IMR-90 (cell line): ENCODE measurements at regions not wholly inside any gene's neighbourhood (a gene's known extent, or its start where the extent isn't known, plus 50 kb on each side); places are given as distances from the start of the nearest gene placed in this dataset.

Experiments used
- ATAC-seq: fragments of 200-7000 bp; cut with Tn5 transposase; 2 replicates; pipeline ENCODE4 v1.9.1; 2020; ENCODE audit warnings: low read depth, mild to moderate bottlenecking, moderate library complexity
- BruUV-seq: library from RNA; stranded (reverse); fragments of 400-500 nt; replicated peaks from 2 replicates; lab custom pipeline; 2021; lab: Mats Ljungman, UMichigan
- CTCF ChIA-PET: fragments of 300-600 bp; formaldehyde crosslinking; extraction: SDS; loops from one replicate; lab custom pipeline; 2021; ENCODE audit warnings: antibody characterized with exemption; lab: Yijun Ruan, JAX
- POLR2A ChIA-PET: fragments of 300-600 bp; sonication (Branson Sonifier 250); formaldehyde crosslinking; loops from one replicate; lab custom pipeline; 2022; ENCODE audit warnings: antibody characterized with exemption; ENCODE audit not compliant: unreplicated experiment; lab: Charles Lee
- DNase-seq: peaks from one replicate; pipeline ENCODE4 v3.0.0; 2013
- H2AFZ ChIP-seq: replicated peaks from 2 replicates; pipeline ENCODE3; 2013; ENCODE audit warnings: low read length, mild to moderate bottlenecking; ENCODE audit not compliant: poor library complexity
- H2AK5ac ChIP-seq: 2 replicates; pipeline ENCODE4 v1.6.1; 2013; ENCODE audit warnings: low read depth, low read length, inconsistent platforms
- H2AK9ac ChIP-seq: replicated peaks from 2 replicates; pipeline ENCODE3; 2013; ENCODE audit warnings: mild to moderate bottlenecking, low read depth, low read length, moderate library complexity; ENCODE audit not compliant: poor library complexity
- H2BK120ac ChIP-seq: 2 replicates; pipeline ENCODE4 v1.6.1; 2013; ENCODE audit warnings: low read depth, low read length, inconsistent platforms
- H2BK15ac ChIP-seq: 3 replicates; pipeline ENCODE4 v1.6.1; 2013; ENCODE audit warnings: low read depth, low read length, inconsistent platforms
- H2BK20ac ChIP-seq: 2 replicates; pipeline ENCODE4 v1.6.1; 2013; ENCODE audit warnings: low read depth, mild to moderate bottlenecking, inconsistent platforms, low read length, moderate library complexity
- H2BK5ac ChIP-seq: 2 replicates; pipeline ENCODE4 v1.6.1; 2013; ENCODE audit warnings: mild to moderate bottlenecking, low read depth, low read length, inconsistent platforms; ENCODE audit not compliant: poor library complexity, severe bottlenecking
- H3K14ac ChIP-seq: replicated peaks from 2 replicates; pipeline ENCODE4 v1.6.1; 2013; ENCODE audit warnings: low read depth, low read length, inconsistent platforms
- H3K18ac ChIP-seq: 2 replicates; pipeline ENCODE4 v1.6.1; 2013; ENCODE audit warnings: low read depth, low read length, control low read depth
- H3K23ac ChIP-seq: 2 replicates; pipeline ENCODE4 v1.6.1; 2013; ENCODE audit warnings: low read depth, low read length, inconsistent platforms
- H3K27ac ChIP-seq: 2 replicates; pipeline ENCODE4 v1.5.1; 2013; ENCODE audit warnings: mild to moderate bottlenecking, control low read depth, low read length; ENCODE audit not compliant: insufficient read depth
- H3K27me3 ChIP-seq: 2 replicates; pipeline ENCODE4 v1.6.1; 2013; ENCODE audit warnings: low read length; ENCODE audit not compliant: control insufficient read depth, insufficient read depth
- H3K36me3 ChIP-seq: 2 replicates; pipeline ENCODE4 v1.6.1; 2013; ENCODE audit warnings: low read length, mixed read lengths; ENCODE audit not compliant: control insufficient read depth, insufficient read depth
- H3K4ac ChIP-seq: 2 replicates; pipeline ENCODE4 v1.6.1; 2013; ENCODE audit warnings: low read depth, low read length, inconsistent platforms
- H3K4me1 ChIP-seq: 2 replicates; pipeline ENCODE4 v1.6.1; 2013; ENCODE audit warnings: low read length, mixed read lengths; ENCODE audit not compliant: control insufficient read depth, insufficient read depth
- H3K4me2 ChIP-seq: 2 replicates; pipeline ENCODE4 v1.6.1; 2013; ENCODE audit warnings: low read depth, mild to moderate bottlenecking, control low read depth, low read length, moderate library complexity
- H3K4me3 ChIP-seq: 2 replicates; pipeline ENCODE4 v1.5.1; 2013; ENCODE audit warnings: low read depth, mild to moderate bottlenecking, control low read depth, low read length, moderate library complexity; ENCODE audit not compliant: insufficient read depth
- H3K56ac ChIP-seq: 2 replicates; pipeline ENCODE4 v1.6.1; 2013; ENCODE audit warnings: low read length, inconsistent platforms; ENCODE audit not compliant: insufficient read depth; ENCODE audit errors: extremely low read depth
- H3K79me1 ChIP-seq, 2 experiments: 2 replicates each; pipeline ENCODE4 v1.6.1; 2013; ENCODE audit warnings: low read length in 2 of 2, inconsistent platforms in 1 of 2, low read depth in 1 of 2
- H3K9ac ChIP-seq: 2 replicates; pipeline ENCODE4 v1.6.1; 2013; ENCODE audit warnings: low read depth, low read length, control low read depth
- H3K9me1 ChIP-seq: 2 replicates; pipeline ENCODE4 v1.6.1; 2013; ENCODE audit warnings: low read length, inconsistent platforms; ENCODE audit not compliant: insufficient read depth
- H3K9me3 ChIP-seq: 2 replicates; pipeline ENCODE4 v1.6.1; 2013; ENCODE audit warnings: low read length; ENCODE audit not compliant: control insufficient read depth, insufficient read depth
- H4K20me1 ChIP-seq: 2 replicates; pipeline ENCODE4 v1.6.1; 2013; ENCODE audit warnings: low read length, inconsistent platforms; ENCODE audit not compliant: insufficient read depth
- H4K5ac ChIP-seq: 2 replicates; pipeline ENCODE4 v1.6.1; 2013; ENCODE audit warnings: mild to moderate bottlenecking, low read depth, low read length, control low read depth
- H4K8ac ChIP-seq, 2 experiments: 2 replicates each; pipeline ENCODE4 v1.6.1; 2013; ENCODE audit warnings: low read depth in 2 of 2, low read length in 2 of 2, control low read depth in 1 of 2, inconsistent platforms in 1 of 2
- H4K91ac ChIP-seq: 2 replicates; pipeline ENCODE4 v1.6.1; 2013; ENCODE audit warnings: low read depth, low read length, inconsistent platforms; ENCODE audit not compliant: insufficient read depth
- BHLHE40 ChIP-seq: fragments of 150-350 bp; IDR thresholded peaks from 2 replicates; pipeline ENCODE4 v1.6.1; 2016; ENCODE audit warnings: mild to moderate bottlenecking, low read depth, low read length
- CEBPB ChIP-seq: IDR thresholded peaks from 2 replicates; pipeline ENCODE4 v1.6.1; 2012; ENCODE audit warnings: low read depth, low read length, improper control_type of control experiment
- CHD1 ChIP-seq: IDR thresholded peaks from 2 replicates; pipeline ENCODE4 v1.6.1; 2012; ENCODE audit warnings: low read depth, low read length, improper control_type of control experiment
- FOS ChIP-seq: fragments of 150-350 bp; IDR thresholded peaks from 2 replicates; pipeline ENCODE4 v1.6.1; 2016; ENCODE audit warnings: low read depth, low read length
- MAFK ChIP-seq: IDR thresholded peaks from 2 replicates; pipeline ENCODE4 v1.6.1; 2012; ENCODE audit warnings: low read depth, low read length, improper control_type of control experiment
- MAZ ChIP-seq: IDR thresholded peaks from 2 replicates; pipeline ENCODE4 v1.6.1; 2012; ENCODE audit warnings: low read depth, mild to moderate bottlenecking, low read length, improper control_type of control experiment, moderate library complexity, borderline replicate concordance
- MXI1 ChIP-seq: IDR thresholded peaks from 2 replicates; pipeline ENCODE4 v1.6.1; 2012; ENCODE audit warnings: low read depth, mild to moderate bottlenecking, low read length, moderate library complexity, borderline replicate concordance
- NFE2L2 ChIP-seq: fragments of 150-350 bp; IDR thresholded peaks from 2 replicates; pipeline ENCODE4 v1.6.1; 2016; ENCODE audit warnings: low read depth, mild to moderate bottlenecking, low read length
- POLR2A ChIP-seq: IDR thresholded peaks from 2 replicates; pipeline ENCODE4 v1.6.1; 2012; ENCODE audit warnings: mild to moderate bottlenecking, low read depth, low read length
- RAD21 ChIP-seq: IDR thresholded peaks from 2 replicates; pipeline ENCODE4 v1.6.1; 2012; ENCODE audit warnings: low read length, improper control_type of control experiment
- RCOR1 ChIP-seq: IDR thresholded peaks from 2 replicates; pipeline ENCODE4 v1.6.1; 2012; ENCODE audit warnings: mild to moderate bottlenecking, low read length, improper control_type of control experiment; ENCODE audit not compliant: insufficient replicate concordance
- RFX5 ChIP-seq: IDR thresholded peaks from 2 replicates; pipeline ENCODE4 v1.8.0; 2012; ENCODE audit warnings: low read depth, mild to moderate bottlenecking, low read length, moderate library complexity
- SMC3 ChIP-seq: fragments of 150-350 bp; IDR thresholded peaks from 2 replicates; pipeline ENCODE4 v1.6.1; 2016; ENCODE audit warnings: low read depth, mild to moderate bottlenecking, antibody characterized with exemption, low read length, moderate library complexity
- WGBS, 2 experiments: methylation state at CpG; one replicate each; pipeline versions ENCODE4 v1.1.5 to v1.1.7; 2013; ENCODE audit warnings: missing lambda C conversion rate in 2 of 2; ENCODE audit not compliant: insufficient read length in 1 of 2; ENCODE audit errors: extremely low coverage in 2 of 2; 5-methylcytosine and 5-hydroxymethylcytosine counted together
- dilution Hi-C: fragments of 300-500 bp; cut with HindIII; formaldehyde crosslinking; loops from one replicate; pipeline ENCODE4 v1.14.3; 2018; ENCODE audit warnings: low sequenced_read_pairs; ENCODE audit not compliant: unreplicated experiment
- in situ Hi-C: fragments of 300-500 bp; cut with MboI; formaldehyde crosslinking; loops from 3 replicates; pipeline ENCODE4 v1.14.3; 2019; ENCODE audit warnings: low sequenced_read_pairs, inconsistent platforms, mixed read lengths
- intact Hi-C: fragments of 100-400 bp; cut with micrococcal nuclease; formaldehyde crosslinking; loops from 2 replicates; pipeline ENCODE4 v1.10.0; 2022
- TF ChIP-seq, protein P1 (sequence below): conservative IDR thresholded peaks from 2 replicates; pipeline ENCODE4 v1.5.1; 2012; ENCODE audit warnings: mild to moderate bottlenecking, low read depth, low read length, improper control_type of control experiment
- TF ChIP-seq, protein P2 (sequence below): fragments of 150-350 bp; IDR thresholded peaks from 2 replicates; pipeline ENCODE4 v1.6.1; 2016; ENCODE audit warnings: low read depth, mild to moderate bottlenecking, low read length, moderate library complexity, borderline replicate concordance
- TF ChIP-seq, protein P3 (sequence below): fragments of 150-350 bp; IDR thresholded peaks from 2 replicates; pipeline ENCODE4 v1.6.1; 2017; ENCODE audit warnings: mild to moderate bottlenecking, antibody characterized with exemption, low read length, low read depth

- H3K56ac ChIP-seq: no peak overlapping the region
- H3K27ac ChIP-seq: no peak overlapping the region
- H2BK120ac ChIP-seq: no peak overlapping the region
- no peak overlapping the region for H3K23ac ChIP-seq
- H4K5ac ChIP-seq: no peak overlapping the region
- CTCF ChIA-PET: no interaction called here
- no peak overlapping the region for H3K14ac ChIP-seq
- POLR2A ChIA-PET: no interaction called here
- intact Hi-C loops (no loop called here), dilution Hi-C loops (no loop called here), in situ Hi-C loops (no loop called here)
- H3K18ac ChIP-seq: no peak overlapping the region
- H3K4me3 ChIP-seq: no peak overlapping the region
- no peak overlapping the region for H4K91ac ChIP-seq
- peaks cover 5% of the 10 kb centered on the region for H3K27me3 ChIP-seq
- H3K9ac ChIP-seq: no peak overlapping the region
- H4K8ac ChIP-seq: no peak overlapping the region
- no TSS peak for BruUV-seq
- no peak overlapping the region for H3K4ac ChIP-seq
- H2BK20ac ChIP-seq: no peak overlapping the region
- H2BK5ac ChIP-seq: no peak overlapping the region
- no peaks in the 10 kb centered on the region for H4K20me1 ChIP-seq
- no peaks in the 10 kb centered on the region for H3K9me3 ChIP-seq
- H2AK5ac ChIP-seq: no peak overlapping the region
- no peak for TF ChIP-seq POLR2A
- no peak for TF ChIP-seq CEBPB
- no peak for TF ChIP-seq MXI1
- TF ChIP-seq, protein P1, sequence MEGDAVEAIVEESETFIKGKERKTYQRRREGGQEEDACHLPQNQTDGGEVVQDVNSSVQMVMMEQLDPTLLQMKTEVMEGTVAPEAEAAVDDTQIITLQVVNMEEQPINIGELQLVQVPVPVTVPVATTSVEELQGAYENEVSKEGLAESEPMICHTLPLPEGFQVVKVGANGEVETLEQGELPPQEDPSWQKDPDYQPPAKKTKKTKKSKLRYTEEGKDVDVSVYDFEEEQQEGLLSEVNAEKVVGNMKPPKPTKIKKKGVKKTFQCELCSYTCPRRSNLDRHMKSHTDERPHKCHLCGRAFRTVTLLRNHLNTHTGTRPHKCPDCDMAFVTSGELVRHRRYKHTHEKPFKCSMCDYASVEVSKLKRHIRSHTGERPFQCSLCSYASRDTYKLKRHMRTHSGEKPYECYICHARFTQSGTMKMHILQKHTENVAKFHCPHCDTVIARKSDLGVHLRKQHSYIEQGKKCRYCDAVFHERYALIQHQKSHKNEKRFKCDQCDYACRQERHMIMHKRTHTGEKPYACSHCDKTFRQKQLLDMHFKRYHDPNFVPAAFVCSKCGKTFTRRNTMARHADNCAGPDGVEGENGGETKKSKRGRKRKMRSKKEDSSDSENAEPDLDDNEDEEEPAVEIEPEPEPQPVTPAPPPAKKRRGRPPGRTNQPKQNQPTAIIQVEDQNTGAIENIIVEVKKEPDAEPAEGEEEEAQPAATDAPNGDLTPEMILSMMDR: no peak
- no peak for TF ChIP-seq CHD1
- TF ChIP-seq FOS: no peak
- no peak for TF ChIP-seq RCOR1
- TF ChIP-seq, protein P2, sequence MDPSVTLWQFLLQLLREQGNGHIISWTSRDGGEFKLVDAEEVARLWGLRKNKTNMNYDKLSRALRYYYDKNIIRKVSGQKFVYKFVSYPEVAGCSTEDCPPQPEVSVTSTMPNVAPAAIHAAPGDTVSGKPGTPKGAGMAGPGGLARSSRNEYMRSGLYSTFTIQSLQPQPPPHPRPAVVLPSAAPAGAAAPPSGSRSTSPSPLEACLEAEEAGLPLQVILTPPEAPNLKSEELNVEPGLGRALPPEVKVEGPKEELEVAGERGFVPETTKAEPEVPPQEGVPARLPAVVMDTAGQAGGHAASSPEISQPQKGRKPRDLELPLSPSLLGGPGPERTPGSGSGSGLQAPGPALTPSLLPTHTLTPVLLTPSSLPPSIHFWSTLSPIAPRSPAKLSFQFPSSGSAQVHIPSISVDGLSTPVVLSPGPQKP: no peak
- no peak for TF ChIP-seq BHLHE40
- TF ChIP-seq NFE2L2: no peak
- TF ChIP-seq RAD21: no peak
- no peak for TF ChIP-seq SMC3
- TF ChIP-seq RFX5: no peak
- TF ChIP-seq MAZ: no peak
- TF ChIP-seq, protein P3, sequence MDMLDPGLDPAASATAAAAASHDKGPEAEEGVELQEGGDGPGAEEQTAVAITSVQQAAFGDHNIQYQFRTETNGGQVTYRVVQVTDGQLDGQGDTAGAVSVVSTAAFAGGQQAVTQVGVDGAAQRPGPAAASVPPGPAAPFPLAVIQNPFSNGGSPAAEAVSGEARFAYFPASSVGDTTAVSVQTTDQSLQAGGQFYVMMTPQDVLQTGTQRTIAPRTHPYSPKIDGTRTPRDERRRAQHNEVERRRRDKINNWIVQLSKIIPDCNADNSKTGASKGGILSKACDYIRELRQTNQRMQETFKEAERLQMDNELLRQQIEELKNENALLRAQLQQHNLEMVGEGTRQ: no peak
- no peak for TF ChIP-seq MAFK
- WGBS, 2 experiments: no CpG with 5 or more reads among the region's 1 CpG
- H3K36me3 ChIP-seq: no peaks in the 10 kb centered on the region
- H3K4me2 ChIP-seq: no peak overlapping the region
- no peak for ATAC-seq
- no peaks in the 10 kb centered on the region for H3K9me1 ChIP-seq
- H2AFZ ChIP-seq: no peak overlapping the region
- peaks cover 2% of the 10 kb centered on the region; the same call in 1 of the 2 replicates for H3K4me1 ChIP-seq
- H2AK9ac ChIP-seq: no peak overlapping the region
- H3K79me1 ChIP-seq: no peaks in the 10 kb centered on the region
- H2BK15ac ChIP-seq: no peak overlapping the region
- DNase-seq: no peak
Measured at GRCh38 chr14:53692885-53693284, 263.7 kb downstream of the BMP4 start.
